Cardiac septum (tissue), 1 donor: ENCODE measurements at regions not wholly inside any gene's neighbourhood (a gene's known extent, or its start where the extent isn't known, plus 50 kb on each side); places are given as distances from the start of the nearest gene placed in this dataset.
"Not testable (repeated sequence)": the region's sequence is repeated elsewhere in the genome, so short reads cannot be mapped to it uniquely, and the experiment has no call there.

Experiments
- DNase-seq: peaks from one replicate; pipeline ENCODE4 v3.0.0-alpha.2; 2020; ENCODE audit warnings: low spot score
- intact Hi-C: fragments of 100-400 bp; cut with DNase I; formaldehyde crosslinking; loops from one replicate; pipeline ENCODE4 v1.14.0; 2022
- donor health status: DM: no; HTN: no; CAD: no.

GRCh38 chr7:149616898-149617297 is 119.3 kb upstream of the ZNF746 start:
- DNase-seq, result peak; percentile 71
- intact Hi-C loops, result no loop called here

GRCh38 chr7:149615690-149616270 is 118.2 kb upstream of the ZNF746 start:
- intact Hi-C loops, result no loop called here
- DNase-seq, result peak; percentile 72

- DNase-seq, result no peak
- intact Hi-C loops, result no loop called here
Measured at GRCh38 chr7:149610441-149611011, 112.9 kb upstream of the ZNF746 start.

DNA sequence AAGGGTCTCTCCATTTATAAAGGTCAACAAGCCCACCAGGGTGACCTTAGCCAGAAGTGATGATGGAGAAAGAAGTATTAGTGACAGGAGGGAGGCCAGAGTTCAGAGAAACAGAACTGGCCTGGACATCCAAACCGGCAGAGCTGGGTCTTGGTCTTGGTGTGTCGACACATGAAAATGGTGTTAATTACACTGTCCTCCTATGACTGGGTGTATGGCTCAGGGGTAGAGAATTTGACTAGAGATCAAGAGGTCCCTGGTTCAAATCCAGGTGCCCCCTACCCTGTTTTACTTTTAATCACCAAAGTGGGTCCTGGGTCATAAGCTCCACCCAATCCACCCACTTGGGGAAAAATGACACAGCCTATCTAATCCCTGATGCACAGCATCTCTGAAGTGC is 110.6 kb upstream of the ZNF746 start:
- DNase-seq, result no peak
- intact Hi-C loops, result no loop called here

GRCh38 chr7:149607683-149608082 is 110.1 kb upstream of the ZNF746 start:
- DNase-seq, result no peak
- intact Hi-C loops, result no loop called here

GRCh38 chr7:149606826-149607225 is 109.2 kb upstream of the ZNF746 start:
- peak; percentile 51 for DNase-seq
- intact Hi-C loops, result no loop called here

DNA sequence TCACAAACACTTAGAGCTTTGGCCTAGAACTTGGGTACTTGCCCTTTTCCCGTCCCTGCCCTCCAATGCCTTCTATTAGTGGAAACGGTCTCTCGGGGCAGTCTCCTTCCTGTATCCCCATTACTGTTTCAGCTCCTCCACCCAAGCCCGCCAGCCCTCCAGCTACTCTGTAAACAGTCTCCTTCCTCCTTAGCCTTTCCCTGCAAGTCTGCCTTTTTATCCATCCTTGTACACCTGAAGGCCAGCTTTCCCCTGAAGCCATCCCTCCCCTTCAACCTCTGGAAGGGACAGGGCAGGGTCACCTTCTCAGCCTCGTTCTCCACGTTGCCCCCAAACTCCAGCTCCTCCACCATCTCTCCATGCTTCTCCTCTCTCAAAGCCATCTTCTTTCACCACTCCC is 108.1 kb upstream of the ZNF746 start:
- intact Hi-C loops, result no loop called here
- DNase-seq, result peak; percentile 53

GRCh38 chr7:149604521-149604920 is 106.9 kb upstream of the ZNF746 start:
- intact Hi-C loops, result no loop called here
- DNase-seq, result no peak

DNA sequence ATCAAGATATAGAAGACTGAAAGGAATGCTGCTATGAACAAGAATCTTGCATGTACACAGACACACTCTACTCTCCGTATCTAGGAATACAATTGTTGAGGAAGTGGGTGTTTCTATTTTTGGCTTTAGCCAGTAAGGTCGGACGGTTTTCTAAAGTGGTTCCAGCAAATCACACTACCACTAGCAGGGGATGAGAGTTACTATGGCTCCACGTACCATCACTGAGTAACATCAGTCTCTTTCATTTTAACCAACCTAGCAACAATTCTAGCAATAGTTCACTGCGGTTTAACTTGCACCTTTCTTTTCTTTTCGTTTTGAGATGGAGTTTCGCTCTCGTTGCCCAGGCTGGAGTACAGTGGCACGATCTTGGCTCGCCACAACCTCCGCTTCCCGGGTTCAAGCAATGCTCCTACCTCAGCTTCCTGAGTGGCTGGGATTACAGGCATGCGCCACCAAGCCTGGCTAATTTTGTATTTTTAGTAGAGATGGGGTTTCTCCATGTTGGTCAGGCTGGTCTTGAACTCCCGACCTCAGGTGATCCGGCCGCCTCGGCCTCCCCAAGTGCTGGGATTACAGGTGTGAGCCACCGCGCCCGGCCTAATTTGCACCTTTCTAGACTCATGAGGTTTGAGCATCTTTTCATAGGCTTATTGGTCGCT is 103.2 kb upstream of the ZNF746 start:
- DNase-seq, result peak; percentile 35
- intact Hi-C loops, result not testable (repeated sequence)

GRCh38 chr7:149599636-149600206 is 102.1 kb upstream of the ZNF746 start:
- DNase-seq, result no peak
- intact Hi-C loops, result no loop called here

- peak; percentile 66 for DNase-seq
- intact Hi-C loops, result no loop called here
Measured at GRCh38 chr7:149598721-149599308, 101.2 kb upstream of the ZNF746 start.

DNA sequence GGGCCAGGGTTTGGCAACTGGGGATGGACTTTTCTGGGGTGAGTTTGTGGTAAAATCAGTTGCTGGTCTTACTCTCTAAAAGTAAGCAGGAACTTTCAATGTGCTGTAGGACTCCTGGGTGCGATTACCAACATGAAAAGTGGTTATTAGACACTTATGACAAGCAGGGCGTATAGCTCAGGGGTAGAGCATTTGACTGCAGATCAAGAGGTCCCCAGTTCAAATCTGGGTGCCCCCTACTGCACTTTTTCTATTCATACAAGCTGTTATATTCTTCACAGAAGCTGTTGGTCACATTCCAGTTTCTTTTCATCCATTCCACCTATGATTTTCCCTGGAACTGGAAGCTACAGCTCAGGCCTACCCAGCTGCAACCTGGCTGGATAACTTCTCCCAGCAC is 100.2 kb upstream of the ZNF746 start:
- DNase-seq, result peak; percentile 46
- intact Hi-C loops, result not testable (repeated sequence)

DNA sequence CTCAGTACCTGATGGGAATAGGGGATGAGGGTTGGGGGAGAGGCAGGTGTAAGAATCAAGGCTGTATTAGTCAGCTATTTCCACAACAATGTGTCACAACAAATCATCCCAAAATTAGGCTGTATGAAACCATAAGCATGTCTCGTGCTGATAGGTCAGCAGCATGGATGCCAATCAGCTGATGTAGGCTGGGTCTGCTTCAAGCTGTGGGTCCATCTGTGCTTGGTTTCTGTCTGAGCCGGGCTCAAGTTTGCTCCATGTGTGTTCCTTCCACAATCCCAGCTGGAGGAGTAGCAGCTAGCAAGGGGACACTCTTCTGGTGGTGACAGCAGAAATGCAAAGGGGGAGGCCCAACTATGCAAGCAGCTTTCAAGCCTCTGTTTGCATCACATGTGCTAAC is 97.9 kb upstream of the ZNF746 start:
- peak; percentile 15 for DNase-seq
- intact Hi-C loops, result no loop called here

GRCh38 chr7:149595078-149595477 is 97.5 kb upstream of the ZNF746 start:
- intact Hi-C loops, result no loop called here
- DNase-seq, result no peak

- intact Hi-C loops, result no loop called here
- peak; percentile 33 for DNase-seq
Measured at GRCh38 chr7:149588930-149589329, 91.3 kb upstream of the ZNF746 start.

- DNase-seq, result peak; percentile 36
- intact Hi-C loops, result no loop called here
Measured at GRCh38 chr7:149586646-149587645, 89.3 kb upstream of the ZNF746 start.

- intact Hi-C loops, result no loop called here
- no peak for DNase-seq
Measured at GRCh38 chr7:149584530-149584929, 86.9 kb upstream of the ZNF746 start.

DNA sequence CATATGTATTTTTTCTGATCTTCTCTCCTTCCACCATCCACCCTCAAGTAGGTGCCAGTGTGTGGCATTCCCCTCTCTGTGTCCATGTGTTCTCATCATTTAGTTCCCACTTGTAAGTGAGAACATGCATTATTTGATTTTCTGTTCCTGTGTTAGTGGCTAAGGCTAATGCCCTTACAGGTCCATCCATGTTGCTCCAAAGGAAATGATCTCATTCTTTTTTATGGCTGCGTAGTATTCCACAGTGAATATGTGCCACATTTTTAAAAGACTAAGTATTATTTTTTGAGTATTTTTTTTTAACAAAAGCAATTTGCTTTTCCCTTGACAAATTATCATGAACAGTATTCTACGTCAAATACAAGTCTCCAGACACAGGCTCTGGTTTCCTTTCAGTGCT is 86.4 kb upstream of the ZNF746 start:
- no peak for DNase-seq
- intact Hi-C loops, result no loop called here

DNA sequence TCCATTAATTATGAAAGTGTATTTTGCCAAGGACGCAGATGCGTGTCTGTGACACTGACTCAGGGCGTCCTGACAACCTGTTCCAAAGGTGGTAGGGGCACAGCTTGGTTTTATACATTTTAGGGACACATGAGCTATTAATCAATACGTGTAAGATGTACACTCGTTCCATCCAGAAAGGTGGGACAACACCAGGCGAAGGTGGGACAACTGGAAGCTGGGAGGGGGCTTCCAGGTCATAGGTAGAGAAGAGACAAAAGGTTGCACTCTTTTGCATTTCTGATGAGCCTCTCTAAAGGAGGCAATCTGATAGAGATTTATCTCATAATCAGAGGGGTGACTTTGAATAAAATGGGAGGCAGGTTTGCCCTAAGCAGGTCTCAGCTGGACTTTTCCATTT is 82.7 kb upstream of the ZNF746 start:
- no peak for DNase-seq

More for the DNA sequence above, 82.7 kb upstream of the ZNF746 start:
- intact Hi-C loops, result no loop called here
